GM20000 (cell line): ENCODE measurements at regions not wholly inside any gene's neighbourhood (a gene's known extent, or its start where the extent isn't known, plus 50 kb on each side); places are given as distances from the start of the nearest gene placed in this dataset.
"Not testable (repeated sequence)": the region's sequence is repeated elsewhere in the genome, so short reads cannot be mapped to it uniquely, and the experiment has no call there.

Experiments used
- DNase-seq: peaks from one replicate; pipeline ENCODE4 v3.0.0; 2012; ENCODE audit warnings: low spot score
- CTCF ChIP-seq: IDR thresholded peaks from 2 replicates; pipeline ENCODE4 v1.5.1; 2012; ENCODE audit warnings: mild to moderate bottlenecking, control low read depth; ENCODE audit errors: extremely low read depth, missing control alignments

GRCh38 chr18:14933049-14933851 is 185.3 kb downstream of the ANKRD30B start:
- no peak for TF ChIP-seq CTCF
- no peak for DNase-seq

- no peak for DNase-seq
- TF ChIP-seq CTCF: no peak
Observed at GRCh38 chr18:14933964-14934363, 186.0 kb downstream of the ANKRD30B start.

GRCh38 chr18:14935210-14935609 is 187.2 kb downstream of the ANKRD30B start:
- TF ChIP-seq CTCF: no peak
- no peak for DNase-seq

- DNase-seq: no peak
- no peak for TF ChIP-seq CTCF
Observed at GRCh38 chr18:14936313-14936712, 188.3 kb downstream of the ANKRD30B start.

- TF ChIP-seq CTCF: no peak
- DNase-seq: no peak
Observed at GRCh38 chr18:14937271-14937670, 189.3 kb downstream of the ANKRD30B start.

GRCh38 chr18:14939141-14939540 is 191.2 kb downstream of the ANKRD30B start:
- no peak for DNase-seq
- no peak for TF ChIP-seq CTCF

GRCh38 chr18:14940106-14940505 is 192.1 kb downstream of the ANKRD30B start:
- not testable (repeated sequence) for DNase-seq

GRCh38 chr18:14940735-14941134 is 192.8 kb downstream of the ANKRD30B start:
- DNase-seq: no peak
- TF ChIP-seq CTCF: no peak
